ENCODE measurements at regions not wholly inside any gene's neighbourhood (a gene's known extent, or its start where the extent isn't known, plus 50 kb on each side); places are given as distances from the start of the nearest gene placed in this dataset.

- TF ChIP-seq, protein P1, sequence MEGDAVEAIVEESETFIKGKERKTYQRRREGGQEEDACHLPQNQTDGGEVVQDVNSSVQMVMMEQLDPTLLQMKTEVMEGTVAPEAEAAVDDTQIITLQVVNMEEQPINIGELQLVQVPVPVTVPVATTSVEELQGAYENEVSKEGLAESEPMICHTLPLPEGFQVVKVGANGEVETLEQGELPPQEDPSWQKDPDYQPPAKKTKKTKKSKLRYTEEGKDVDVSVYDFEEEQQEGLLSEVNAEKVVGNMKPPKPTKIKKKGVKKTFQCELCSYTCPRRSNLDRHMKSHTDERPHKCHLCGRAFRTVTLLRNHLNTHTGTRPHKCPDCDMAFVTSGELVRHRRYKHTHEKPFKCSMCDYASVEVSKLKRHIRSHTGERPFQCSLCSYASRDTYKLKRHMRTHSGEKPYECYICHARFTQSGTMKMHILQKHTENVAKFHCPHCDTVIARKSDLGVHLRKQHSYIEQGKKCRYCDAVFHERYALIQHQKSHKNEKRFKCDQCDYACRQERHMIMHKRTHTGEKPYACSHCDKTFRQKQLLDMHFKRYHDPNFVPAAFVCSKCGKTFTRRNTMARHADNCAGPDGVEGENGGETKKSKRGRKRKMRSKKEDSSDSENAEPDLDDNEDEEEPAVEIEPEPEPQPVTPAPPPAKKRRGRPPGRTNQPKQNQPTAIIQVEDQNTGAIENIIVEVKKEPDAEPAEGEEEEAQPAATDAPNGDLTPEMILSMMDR (IDR thresholded peaks at IDR 0.05; ENCODE audit: low read length): no peak
- TF ChIP-seq EZH2 (IDR thresholded peaks at IDR 0.05; ENCODE audit: borderline replicate concordance, low read length): no peak
Observed at GRCh38 chr11:13109616-13110015, 100.5 kb downstream of the RASSF10 start.

All from OCI-LY1 (cell line).